HG02973 (cell line): ENCODE measurements at regions not wholly inside any gene's neighbourhood (a gene's known extent, or its start where the extent isn't known, plus 50 kb on each side); places are given as distances from the start of the nearest gene placed in this dataset.
"Not testable (repeated sequence)": the region's sequence is repeated elsewhere in the genome, so short reads cannot be mapped to it uniquely, and the experiment has no call there.

Experiments
- ATAC-seq: cut with Tn5 transposase; IDR thresholded peaks from one replicate; pipeline ENCODE4 v1.9.1; 2021; ENCODE audit warnings: moderate library complexity; ENCODE audit not compliant: unreplicated experiment

DNA sequence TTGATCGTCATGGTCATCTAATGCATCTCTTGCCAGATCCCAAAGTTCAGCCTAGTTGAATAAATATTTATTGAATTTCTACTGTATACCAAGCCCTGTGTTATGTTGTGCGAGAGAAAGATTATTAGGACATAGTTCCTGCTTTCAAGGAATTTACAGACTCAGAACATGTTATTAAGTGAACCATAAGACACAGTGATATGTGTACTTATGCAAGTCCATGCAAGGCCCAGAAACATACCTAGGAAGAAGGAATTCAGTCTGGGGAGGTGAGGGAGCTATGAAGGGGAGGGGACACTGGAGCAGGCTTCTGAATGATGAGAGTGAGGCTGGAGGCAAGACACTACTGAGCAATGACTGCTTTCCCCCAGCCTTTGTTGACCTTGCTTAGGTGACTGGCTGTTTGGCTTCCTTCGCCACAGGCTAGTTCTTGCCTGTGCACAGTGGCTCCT is 81.4 kb downstream of the ACAA2 start:
- no peak for ATAC-seq

DNA sequence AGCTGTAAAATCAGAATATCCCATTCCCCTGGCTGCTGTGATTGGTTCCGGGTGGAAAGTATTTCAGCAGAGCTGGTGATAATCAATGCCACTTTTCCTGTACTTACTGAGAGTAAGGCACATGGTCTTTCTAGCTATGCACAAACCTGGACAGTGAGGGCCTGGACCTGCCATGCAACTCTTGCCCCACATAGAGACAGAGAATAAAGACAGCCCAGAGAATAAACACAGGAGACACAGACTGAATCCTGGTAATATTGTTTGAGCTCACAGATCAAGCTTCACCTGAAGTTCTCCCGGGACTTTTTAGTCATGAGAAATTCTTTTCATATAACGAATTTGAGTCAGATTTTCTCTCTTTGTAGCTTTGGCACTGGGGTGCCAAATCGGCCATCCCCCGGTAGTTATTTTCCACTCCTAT is 81.9 kb downstream of the ACAA2 start:
- ATAC-seq = no peak

- ATAC-seq = no peak
Observed at GRCh38 chr18:49730951-49731391, 82.4 kb downstream of the ACAA2 start.

DNA sequence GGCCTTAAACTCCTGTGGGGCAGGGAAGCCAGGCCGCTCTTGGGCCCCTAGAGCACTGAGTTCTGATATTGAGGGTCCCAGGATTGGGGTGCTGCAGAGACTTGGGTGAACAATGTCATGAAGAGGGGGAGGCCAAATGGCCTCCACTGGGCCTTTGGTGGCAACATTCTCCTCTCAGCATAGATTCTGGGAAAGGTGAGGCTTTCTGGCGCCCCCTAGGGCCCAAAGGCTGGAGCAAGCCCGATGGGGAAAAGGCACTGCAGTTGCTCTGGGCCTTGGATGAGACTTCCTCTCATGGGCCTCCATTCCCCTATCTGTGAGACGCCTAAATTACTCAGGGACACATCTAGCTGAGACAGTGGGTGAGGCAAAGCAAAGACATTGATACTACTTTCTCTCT is 84.8 kb downstream of the ACAA2 start:
- ATAC-seq = no peak

- no peak for ATAC-seq
Observed at GRCh38 chr18:49727816-49728215, 85.5 kb downstream of the ACAA2 start.

DNA sequence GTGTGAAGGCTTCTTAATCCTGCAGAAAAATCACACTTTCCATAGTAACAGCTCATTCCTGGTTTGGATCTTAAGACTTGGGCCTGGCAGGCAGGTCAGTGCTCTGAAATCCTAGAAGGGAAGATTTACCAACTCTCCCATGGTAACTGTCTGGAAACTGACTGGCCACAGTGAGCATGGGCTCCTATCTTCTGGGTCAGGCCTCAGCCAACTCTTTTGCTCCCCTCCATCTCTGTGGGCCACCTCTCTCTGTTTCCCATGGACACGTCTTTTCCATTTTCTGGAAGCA is 86.7 kb downstream of the ACAA2 start:
- no peak for ATAC-seq

- ATAC-seq = no peak
Observed at GRCh38 chr18:49725809-49726674, 87.3 kb downstream of the ACAA2 start.

- ATAC-seq = no peak
Observed at GRCh38 chr18:49723648-49724180, 89.6 kb downstream of the ACAA2 start.

DNA sequence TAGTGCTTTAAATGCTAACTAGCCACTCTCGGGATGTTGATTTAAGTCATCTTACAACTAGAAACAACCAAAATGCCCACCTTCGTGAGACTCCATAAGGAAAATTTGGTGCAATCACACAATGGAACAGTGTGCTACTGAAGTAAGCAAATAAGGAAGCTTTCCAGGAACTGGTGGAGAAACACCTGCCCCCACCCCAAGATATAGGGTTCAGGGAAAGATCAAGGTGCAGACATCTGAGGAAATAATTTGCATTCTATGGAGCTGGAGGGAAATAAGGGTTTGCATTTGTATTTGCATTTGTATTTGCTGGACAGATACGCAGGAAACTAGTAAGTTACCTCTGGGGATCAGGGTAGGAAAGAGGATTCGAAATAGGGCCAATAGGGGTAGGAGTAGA is 90.9 kb downstream of the ACAA2 start:
- ATAC-seq = no peak

DNA sequence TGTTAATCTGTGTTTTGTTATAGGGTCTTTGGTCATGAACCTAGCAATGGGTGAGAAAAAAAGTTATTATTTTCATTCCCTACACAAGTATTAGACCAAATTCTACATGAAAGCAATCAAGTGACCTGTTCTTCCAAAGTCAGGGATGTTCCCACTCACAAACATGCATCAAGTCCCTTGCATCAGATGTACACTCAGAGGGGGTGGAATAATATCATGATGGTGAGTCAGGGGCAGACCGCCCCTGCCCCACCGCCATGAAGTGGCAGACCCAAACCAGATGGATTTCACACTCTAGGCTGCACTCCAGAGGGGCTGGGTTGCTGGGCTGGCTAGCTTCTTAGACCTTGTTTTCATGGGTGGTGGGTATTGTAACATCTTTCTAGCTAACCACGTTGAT is 91.4 kb downstream of the ACAA2 start:
- no peak for ATAC-seq

- not testable (repeated sequence) for ATAC-seq
Observed at GRCh38 chr18:49720944-49721343, 92.4 kb downstream of the ACAA2 start.

GRCh38 chr18:49717617-49718016 is 95.7 kb downstream of the ACAA2 start:
- no peak for ATAC-seq

DNA sequence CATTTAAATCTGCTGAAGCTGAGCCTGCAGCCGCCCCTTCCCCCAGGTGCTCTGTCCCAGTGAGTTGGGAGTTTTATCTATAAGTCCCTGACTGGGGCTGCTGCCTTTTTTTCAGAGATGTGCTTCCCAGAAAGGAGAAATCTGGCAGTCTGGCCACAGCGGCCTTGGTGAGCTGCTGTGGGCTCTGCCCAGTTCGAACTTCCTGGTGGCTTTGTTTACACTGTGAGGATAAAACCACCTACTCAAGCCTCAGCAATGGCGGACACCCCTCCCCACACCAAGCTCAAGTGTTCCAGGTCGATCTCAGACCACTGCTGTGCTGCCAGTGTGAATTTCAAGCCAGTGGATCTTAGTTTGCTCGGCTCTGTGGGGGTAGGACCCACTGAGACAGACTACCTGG is 97.3 kb downstream of the ACAA2 start:
- no peak for ATAC-seq

DNA sequence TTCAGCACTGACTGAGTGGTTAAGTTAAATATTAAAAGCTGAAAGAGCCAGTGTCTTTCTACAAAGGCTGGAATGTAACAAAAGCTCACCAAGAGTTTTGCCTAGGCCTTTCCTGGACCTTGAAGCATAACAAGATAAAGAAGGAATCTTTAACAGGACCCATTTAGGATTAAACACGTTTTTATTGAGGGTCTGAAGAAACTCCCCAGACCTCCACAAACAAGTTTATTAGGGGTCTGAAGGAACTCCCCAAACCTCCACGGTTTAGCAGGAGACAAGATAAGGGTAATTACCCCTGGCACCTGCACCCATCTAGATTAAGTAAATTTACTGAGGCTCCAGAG is 104.0 kb downstream of the ACAA2 start:
- no peak for ATAC-seq

DNA sequence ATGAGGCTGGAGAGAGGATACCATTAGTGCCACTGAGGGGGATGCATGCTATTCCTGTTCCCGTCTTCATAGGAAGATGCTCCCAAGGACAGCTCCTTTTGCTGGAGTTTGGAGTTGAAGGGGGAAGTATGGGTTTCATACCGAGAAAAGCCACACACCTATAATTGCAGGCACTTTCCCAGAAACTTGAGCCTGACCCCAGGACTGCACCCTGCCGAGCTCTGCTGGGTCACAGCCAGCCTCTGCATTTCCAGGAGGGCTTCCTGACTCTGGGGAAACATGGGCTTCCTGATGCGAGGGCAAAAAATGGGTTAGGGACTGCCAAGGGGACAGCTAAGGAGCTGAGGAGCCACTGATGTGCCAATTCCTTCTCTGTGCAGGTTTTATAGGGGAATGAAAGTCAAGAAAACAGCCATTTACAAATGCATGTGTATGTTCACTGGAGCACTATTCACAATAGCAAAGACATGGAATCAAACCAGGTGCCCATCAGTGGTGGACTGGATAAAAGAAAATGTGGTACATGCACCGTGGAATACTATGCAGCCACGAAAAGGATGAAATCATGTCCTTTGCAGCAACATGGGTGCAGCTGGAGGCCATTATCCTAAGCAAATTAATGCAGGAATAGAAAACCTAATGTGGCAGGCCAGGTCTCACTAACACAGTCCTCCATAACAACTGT is 104.5 kb downstream of the ACAA2 start:
- no peak for ATAC-seq

- no peak for ATAC-seq
Observed at GRCh38 chr18:49707599-49707998, 105.7 kb downstream of the ACAA2 start.

DNA sequence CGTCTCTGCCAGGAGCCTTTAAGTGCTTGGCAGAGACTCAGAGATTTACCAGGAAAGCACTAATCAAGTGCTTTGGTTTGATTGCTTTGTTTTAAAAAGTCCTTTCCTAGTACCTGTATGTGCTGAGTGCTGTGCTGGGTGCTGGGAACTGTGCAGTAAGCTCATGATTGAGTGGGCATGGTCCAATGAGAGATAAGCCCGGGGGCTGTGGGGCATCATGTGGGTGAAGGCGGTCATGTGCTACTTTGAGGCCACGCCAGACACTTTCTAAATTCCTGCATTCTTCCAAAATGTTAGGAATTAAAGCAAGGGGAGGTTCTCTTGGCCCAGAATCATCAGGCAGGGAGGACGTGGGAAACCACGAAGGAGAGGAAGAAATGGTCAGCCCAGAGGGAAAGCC is 109.0 kb downstream of the ACAA2 start:
- no peak for ATAC-seq

DNA sequence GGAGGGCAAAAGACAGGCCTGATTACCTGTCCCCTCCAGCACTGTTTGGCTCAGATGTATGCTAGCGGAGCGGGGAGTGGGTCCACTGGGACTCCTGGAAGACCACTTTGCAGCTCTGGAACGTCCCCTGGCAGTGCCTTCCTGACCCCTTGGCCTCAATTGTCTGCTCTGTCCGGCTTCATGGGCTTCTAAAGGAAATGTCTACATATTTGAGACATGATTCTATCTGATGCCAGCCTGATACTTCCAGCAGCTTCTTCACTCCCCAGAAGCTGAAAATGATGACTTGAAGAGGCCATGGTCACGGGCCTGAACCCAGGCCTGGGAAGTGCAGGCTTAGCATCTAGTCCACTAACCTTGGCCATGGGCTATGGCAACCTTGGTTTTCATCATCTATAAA is 112.1 kb downstream of the ACAA2 start:
- no peak for ATAC-seq

- no peak for ATAC-seq
Observed at GRCh38 chr18:49699303-49699702, 114.0 kb downstream of the ACAA2 start.

- no peak for ATAC-seq
Observed at GRCh38 chr18:49698525-49699025, 114.8 kb downstream of the ACAA2 start.

DNA sequence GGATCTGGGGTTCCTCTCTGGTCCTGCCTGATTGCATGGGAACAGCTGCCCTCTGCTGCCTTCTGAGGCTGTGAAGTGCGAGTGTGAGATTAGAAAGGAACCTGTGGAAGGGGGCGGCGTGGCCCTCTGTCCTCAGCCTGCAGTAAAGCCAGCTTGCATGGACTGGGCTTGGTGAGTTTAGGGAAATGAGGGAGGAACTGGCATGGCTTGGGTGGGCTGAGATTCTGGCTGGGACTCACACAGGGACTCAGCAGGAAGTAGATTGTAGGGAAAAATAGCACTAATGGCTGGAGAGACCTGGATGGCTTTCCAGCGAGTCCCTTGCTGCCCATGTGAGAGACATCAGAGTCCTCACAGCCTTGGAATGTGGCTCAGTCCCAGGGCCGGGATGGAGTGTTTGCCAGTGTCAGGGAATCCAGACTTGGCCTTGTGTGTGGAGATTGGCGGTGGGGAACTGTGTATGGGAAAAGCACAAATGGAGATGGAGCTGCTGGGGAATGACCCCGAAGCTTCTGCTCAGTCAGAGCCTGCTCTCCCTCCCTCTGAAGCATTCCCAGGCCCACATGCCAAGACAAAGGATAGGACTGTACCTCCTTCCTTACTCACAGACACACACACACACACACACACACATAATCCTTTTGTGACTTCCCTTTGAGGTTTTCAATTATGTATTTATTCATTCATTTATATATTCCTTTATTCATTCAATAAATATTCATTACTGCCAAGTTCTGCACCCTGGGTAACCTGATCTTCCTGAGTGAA is 115.4 kb downstream of the ACAA2 start:
- ATAC-seq = no peak
